NCI-H146 (cell line): ENCODE measurements at regions not wholly inside any gene's neighbourhood (a gene's known extent, or its start where the extent isn't known, plus 50 kb on each side); places are given as distances from the start of the nearest gene placed in this dataset.

ENCODE experiments used
- DNase-seq: peaks from one replicate; lab custom pipeline; 2025; lab: John Stamatoyannopoulos, UW

DNA sequence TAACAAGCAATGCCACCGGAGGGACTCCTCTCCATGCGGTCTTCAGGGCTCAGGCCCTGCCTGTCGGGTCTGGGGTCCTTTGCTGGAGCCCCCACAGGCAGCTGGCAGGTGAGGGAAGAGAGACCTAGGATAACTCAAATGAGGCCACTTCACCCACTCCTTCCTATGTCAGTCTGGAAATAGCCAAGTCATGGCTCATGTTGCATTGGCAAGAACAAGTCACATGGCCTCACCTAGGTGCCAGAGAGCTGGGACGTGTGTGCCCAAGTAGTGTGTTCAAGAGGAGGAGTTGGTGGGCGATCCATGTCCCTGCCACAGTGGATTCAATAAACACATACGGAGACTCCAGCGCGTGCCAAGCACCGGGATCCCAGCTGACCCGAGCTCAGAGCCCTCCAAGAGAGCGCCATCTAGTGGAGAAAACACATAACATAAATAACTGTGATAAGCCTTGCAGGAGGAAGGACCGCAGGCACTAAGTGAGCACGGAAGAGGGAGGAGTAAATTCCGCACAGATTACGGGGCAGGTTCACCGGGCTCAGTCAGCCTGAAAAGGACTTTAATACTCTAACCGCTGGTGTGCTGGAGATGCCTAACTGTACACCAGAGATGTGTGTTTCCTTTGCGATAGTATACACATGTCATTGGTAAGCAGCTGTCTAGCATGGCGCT, 580.8 kb downstream of the CCDC171 start:
- peak; percentile 48 for DNase-seq

DNA sequence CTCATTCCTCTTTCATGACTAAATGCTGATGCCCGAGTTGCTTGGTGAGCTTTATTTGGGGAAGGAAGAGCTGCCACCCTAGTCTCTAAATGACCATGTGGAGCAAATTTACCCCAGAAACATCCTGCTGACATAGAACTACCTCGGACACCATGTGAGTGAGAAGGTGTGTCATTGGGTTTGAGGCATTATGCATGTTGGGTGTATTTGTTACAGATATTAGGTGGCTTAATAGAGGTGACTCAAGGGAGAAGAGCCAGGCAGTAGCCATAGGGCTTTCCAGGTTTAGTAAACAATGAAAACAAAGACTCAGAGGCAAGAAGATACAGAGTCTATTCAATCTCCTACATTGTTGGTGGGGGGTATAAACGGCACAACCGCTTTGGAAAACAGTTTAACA, 581.5 kb downstream of the CCDC171 start:
- no peak for DNase-seq

DNA sequence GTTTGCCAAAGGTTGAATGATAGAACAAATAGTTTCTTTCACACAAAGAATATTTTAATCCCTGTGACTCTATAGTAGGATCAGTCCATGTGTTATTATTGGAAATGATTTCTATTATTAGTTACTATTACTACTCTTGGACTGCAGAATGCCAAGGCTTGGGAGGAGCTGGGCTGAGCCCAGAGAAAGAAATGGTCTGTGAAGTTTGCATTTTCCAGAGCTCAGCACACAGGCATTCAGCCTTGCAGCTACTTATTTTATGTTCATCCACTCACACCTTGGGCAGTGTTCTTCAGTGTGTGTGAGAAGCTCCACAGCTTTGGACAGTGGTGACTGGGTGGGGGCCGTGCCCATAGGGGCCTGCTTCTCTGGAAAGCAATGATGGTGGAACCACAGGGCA, 583.1 kb downstream of the CCDC171 start:
- DNase-seq: no peak

DNA sequence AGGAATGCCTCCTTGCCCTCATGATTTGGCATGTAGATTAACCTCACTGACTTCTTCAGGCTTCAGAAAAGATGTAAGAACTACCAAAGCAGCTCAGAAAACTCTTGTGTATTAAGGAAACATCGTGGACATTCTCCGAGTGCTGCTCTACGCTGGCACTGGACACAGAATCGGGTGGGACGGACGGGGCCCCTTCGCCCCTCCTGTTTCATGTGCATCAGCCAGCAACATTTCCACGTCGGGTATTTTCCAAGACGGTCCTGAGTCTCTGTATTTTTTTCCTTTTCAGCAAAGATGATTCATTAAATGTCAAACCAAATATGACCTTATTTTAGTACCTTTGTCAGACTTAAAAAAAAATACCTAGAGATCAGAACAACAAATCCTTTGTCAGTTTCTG, 583.6 kb downstream of the CCDC171 start:
- no peak for DNase-seq

DNA sequence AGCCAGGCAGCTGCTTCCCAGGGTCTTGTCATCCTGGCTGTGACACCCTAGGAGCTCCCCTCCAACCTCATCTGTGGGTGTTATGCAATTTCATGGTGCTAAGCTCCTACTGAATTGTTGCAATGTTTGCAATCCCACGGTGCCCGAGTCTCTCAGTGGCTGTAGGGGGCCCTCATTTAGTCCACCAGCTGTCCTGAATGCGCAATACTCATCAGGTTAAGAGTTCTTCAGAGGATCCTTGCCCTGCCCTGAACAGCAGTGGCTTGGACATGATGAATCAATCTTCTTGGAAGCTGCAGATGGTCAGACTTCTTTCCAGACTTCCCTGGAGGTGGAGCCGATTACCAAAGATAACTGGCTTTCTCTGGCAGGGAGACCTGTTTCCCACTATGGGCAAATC, 584.1 kb downstream of the CCDC171 start:
- no peak for DNase-seq

DNA sequence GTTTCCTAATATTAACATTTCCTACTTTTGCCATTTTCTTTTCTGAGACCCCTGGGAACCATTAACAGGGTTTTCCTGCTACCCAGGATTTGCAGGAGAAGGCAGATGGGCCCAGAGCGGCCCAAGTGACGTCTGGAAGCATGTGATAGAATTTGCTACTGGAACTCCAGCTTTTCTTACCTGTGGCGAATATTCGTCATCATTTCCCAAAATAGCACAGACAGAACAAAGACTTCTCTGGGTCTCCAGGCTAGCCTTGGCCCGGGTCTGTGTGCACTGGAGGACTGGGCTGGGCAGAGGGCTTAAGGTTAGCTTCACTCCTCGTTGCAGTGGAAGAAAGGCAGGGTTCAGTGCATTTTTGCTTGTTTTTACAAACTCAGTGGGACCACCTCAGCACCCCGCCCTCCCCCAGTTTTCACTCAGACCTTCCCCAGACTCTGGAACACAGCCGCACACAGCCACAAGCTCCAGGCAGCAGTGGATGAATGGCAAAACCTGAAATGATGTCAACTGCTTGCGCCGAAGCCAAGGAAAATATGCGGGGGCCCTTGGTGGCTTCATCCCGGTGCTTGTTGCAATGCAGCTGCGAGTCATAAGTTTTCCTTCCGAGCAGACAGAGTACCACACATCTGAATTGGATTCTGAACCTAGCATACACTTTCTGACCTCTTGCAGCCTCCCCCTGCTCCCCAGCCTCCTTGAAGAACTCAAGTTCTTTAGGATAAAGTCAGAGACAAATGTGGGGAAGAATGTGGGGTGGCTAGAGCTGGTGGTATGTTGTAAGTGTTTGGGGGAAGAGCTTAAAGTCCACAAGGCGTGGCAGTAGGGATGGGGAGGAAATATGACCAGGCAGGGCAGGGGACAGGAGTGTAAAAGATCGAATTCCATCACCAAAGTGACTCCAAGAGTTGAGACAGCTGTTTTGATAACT, 586.0 kb downstream of the CCDC171 start:
- DNase-seq: no peak

DNA sequence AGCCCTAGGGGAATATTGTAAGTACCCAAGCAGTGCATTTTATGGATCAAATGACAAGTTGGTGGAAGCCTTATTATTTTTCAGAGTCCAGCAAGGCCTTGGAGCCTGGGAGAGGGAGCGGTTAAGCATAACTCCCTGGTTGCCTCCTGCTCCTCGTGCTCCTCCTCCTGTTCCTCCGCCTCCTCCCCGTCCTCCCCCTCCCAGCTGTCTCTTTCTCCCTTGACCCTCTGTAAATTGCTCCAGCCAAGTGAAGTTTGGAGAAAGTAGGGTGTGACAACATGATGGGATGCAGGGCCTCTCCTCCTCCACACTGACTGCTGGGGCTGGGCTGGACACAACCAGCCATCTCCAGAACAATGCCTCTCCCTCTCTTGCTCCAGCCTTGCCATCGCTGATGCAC, 586.9 kb downstream of the CCDC171 start:
- no peak for DNase-seq

DNA sequence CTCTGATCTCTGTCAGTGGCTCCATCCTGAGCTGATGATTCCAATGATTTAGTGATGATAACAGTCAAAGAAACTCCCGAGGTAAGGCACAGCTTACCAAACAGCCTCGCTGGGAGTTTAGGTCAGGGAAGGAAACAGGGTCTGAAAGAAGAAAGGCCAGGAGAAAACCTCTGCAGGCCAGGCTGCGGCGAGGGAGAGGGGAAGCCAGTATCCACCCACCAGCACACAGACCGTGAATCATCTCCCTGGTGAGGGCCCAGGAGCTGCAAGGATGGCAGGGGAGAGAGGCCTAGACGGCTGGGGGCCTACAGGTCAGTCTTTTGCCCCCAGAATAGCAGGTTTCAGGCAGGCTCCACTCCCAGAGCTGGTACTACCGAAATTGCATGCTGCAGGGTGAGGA, 590.5 kb downstream of the CCDC171 start:
- DNase-seq: no peak

DNA sequence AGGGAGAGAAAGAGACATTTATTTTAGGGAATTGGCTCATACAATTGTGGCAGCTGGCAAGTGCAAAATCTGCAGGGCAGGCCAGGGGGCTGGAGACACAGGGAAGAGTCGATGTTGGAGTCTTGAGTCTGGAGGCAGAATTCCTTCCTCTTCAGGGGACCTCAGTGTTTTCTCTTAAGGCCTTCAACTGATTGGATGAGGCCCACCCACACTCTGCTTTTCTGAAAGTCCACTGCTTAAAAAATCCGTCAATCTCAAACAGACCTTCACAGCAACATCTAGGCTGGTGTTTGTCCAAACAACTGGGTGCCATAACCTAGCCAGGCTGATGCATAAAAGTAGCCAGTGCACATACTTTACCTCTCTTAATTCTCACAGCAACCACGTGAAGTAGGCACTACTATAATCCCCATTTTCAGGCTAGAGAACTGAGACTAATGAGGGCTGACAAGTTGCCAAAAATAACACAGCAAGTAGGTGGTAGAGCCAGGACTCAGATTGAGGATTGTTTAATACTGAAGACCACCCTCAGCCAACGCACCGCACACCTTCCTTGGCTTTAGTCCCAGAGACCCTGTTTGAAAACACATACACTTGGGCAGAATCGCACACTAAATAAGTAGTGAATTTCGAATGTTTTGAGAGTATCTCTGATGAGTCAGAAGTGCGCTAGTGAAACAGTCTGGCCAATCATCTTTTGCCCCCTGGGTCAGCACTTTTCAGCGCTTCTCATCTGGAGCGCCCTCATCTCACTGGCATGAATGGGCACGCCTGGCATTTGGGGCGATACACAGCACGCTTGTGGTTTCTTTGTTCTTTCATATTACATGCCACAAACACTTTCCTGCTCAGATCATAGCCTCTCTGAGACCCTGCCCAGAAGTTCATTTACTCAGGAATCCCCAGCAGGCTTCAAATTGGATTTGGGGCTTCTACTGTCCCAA, 591.4 kb downstream of the CCDC171 start:
- no peak for DNase-seq

DNA sequence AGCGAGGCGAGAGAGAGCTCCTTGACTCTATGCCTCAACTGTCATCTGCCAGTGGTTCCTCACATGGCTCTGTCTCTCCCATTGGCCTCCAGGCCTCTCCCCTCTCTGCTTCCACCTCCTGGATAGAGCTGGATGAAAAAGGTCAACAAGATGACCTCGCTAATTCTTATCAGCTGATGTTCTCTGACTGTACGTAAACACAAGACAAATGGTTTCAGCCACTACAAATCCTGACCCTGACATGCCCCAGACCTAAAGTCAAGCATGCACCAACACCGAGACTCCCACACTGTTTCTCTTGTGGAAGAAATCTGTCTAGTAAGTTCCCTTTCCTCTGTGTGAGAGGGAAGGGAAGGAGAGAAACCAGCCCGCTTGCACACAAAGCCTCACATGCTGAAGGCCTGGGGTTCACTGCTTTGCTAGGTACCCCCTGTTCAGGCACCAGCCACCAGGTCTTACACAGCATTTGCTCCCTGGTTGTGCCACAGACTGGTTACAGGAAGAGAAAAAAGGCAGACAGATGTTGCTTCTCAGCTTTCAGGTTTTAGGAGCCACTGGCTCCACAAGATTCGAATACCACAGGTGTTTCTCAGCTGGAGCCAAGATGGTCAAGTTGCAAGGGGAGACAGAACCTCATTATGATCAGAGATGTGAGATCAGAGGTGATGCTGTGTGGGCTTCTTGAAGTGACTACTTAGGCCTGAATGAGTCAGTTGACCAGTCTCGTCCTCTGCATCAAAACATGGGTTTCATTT, 592.5 kb downstream of the CCDC171 start:
- no peak for DNase-seq

DNA sequence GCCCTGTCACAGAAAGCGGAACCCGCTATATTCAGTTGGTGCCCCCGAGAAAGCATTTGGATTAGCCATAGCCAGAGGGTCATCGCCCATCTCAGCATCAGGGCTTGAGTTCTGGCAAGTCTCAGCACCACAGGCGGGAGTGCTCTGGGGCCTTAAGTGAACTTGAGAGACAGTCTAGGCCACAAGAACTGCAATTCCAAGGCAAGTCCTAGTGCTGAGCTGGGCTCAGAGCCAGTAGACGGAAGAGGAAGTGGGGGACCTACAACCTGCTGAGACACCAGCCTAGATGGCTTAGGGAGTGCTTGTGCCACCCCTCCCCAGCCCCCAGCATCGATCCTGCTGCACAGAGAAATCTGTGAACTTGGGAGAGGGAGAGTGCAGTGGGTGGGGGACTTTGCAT, 594.9 kb downstream of the CCDC171 start:
- DNase-seq: no peak

DNA sequence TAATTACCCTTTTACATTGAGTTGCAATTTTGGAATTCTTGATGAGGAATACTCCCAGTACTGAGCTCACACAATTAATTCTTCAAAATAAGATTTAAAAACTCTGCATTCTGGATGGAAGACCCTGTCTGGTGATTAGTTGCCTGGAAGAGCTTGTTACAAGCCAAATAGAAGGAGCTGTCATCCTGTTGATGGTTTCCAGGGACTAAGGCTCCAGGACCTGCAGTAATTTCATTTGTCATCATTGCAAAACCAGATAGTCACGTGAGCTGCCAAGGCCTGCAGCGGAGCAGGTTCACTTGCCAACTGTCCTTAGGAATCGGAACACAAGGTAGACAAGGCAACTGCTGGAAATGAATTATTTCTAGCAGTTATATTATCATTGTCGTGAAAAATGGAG, 597.7 kb downstream of the CCDC171 start:
- DNase-seq: no peak

DNA sequence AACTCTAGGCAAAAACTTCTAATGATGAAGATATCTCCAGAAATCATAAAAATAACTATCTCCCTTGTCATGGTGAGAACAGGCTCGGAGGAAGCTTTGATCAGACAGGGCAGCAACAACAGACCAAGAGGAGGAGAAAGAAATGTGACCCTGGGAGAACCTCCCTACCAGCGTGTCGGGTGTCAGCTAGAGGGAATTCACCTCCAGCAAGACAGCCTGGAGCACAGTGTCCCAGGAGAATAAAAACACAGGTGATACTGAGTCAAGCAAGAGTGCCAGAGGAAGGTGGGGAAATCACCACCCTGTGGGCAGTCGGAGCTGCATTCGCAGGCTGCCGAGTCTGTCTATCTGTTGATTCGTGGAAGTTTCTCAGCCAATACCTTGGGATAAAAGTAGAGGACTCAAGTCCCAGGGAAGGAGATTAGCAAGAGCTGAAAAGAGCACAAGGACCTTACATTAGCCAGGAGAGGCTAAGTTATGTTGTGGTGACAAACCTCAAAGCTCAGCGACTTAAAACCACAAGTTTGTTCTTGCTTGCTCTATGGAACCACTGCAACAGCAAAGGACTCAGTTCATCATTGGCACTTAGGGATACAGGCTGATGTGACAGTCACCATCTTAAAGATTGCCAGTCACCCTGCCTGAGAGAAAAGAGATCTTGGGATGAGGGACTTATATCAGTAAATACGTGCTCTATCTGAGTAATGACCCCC, 598.3 kb downstream of the CCDC171 start:
- DNase-seq: no peak

DNA sequence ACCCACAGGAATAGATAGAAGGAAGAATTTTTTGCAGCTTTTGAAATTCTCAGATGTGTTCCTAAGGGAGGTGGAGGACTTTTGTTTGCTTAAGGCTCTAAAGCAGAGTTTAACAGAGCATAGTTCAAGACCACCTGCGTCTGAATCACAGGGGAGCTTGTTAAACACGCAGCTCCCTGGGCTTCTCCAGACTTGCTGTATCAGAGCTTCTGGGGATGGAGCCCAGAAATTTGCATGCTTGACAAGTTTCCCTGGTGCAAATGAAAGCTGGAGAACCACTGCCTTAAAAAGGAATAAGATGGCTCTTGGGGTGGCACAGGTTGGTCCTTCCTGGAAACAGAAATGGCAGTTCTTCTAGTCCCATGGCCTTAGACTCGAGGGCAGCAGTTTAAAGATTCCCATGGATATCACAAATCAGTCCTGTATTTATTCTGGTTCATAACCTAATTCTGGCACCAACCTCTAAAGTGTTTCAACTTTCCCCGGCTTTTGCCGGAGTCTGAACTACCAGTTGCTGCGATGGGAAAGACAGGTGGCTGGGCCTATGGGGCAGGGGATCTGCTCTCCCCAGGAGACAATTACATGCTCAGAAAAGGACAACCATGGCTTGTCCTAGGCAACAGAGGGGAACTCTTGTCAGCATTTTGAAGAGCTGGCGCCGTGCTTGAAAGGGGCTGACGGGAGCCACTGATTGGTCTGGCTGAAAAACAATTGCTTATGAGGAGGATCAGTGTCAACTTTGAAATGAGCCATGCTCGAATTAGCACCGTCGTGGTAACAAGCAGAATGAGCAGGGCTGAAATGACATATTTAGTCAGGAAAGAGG, 599.6 kb downstream of the CCDC171 start:
- DNase-seq: no peak

DNA sequence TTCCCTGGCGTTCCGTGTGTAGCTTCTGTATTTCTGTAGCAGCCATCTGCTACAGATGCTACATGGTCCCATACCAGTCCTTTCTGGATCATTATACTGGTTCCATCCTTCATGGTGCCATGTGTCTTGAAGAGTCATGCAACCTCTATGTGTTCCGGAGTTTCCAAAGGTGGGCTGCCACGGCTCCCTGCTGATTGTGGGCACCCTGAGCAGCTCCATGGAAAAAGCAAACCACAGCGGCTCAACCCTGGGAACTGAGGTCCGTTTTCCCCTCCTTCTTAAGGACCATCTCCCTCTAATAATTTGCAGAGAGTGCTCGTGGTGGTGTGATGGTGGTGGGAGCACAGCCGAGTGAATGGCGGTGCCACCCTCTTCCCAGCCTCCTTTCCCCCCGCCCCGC, 600.4 kb downstream of the CCDC171 start:
- no peak for DNase-seq

DNA sequence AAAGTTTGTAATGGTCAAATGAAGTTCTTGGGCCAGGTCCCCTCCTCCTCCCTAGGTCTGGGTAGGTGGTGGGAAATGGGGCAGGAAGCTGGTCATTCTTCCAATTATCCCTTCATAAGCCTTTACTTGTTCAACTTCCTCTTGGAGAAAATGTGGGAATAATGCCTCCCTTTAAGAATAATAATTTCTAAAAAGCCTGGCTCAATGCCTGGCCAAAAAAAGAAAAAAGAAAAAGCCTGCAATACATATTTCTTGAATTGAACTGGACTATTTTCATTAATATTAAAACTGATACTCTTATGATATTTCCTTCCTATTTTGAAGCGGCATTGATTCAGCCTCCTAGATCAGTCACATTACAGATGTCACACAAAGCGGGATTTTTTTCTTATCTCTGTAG, 600.9 kb downstream of the CCDC171 start:
- no peak for DNase-seq

DNA sequence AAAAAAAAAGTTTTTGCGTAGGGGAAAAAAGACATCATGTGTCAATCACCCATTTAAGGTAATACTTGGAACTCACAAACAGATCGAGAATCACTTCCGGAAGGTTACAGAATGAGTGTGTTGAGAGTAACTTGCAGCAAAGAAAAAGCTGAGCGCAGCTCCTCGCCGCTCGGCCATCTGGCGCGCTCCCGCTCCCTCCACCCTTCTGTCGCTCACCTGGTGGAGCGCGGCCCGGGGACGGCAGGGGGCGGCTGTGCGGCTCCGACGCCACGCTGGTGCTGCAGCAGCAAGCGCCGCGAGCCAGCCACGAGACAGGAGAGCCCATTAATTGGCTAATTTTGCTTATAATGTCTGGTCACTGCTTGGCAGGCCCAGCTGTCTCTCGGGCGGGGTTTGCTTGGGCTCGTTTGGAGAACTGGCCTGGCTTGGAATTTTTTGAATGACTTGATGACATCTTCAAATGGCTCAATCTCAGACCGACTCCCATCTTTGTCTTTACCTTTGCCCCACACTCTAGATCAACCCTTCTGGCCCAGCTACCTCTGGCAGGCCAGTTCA, 601.8 kb downstream of the CCDC171 start:
- no peak for DNase-seq

DNA sequence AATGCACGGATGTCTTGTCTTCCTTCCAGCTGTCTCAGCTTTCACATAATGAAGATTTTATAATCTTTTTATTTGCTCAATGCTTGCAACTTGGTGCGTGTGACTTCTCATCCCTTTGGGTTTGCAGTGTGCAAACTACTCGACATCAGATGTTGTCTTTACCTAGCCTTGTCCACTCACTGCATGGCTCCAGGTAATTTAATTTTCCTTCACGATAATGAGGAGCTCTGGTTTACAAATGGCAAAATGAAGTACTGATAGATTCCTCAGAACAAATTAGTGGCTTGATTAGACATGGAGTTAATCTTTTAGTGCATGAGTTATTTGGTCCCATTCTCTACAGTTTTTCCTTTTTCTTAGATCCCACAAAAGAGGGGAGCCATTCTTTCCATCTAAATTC, 603.0 kb downstream of the CCDC171 start:
- no peak for DNase-seq

DNA sequence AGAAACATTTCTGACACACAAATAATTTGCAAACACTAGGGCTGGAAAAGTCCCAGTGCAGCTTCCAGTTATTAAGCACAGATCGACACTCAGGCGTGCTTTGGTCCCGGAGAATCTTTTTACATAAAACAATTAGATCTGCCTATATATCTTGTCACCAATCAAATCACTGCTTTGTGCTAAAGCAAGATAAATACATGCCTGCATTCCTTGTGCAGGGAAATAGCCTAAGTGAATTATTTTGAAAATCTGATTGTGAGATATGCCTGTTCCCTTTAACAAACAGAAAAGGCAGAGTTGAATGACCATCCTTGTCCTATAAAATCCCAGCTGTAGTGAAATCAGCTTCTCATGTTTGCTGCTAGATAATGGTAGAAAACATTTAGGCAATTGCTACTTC, 604.4 kb downstream of the CCDC171 start:
- DNase-seq: no peak

DNA sequence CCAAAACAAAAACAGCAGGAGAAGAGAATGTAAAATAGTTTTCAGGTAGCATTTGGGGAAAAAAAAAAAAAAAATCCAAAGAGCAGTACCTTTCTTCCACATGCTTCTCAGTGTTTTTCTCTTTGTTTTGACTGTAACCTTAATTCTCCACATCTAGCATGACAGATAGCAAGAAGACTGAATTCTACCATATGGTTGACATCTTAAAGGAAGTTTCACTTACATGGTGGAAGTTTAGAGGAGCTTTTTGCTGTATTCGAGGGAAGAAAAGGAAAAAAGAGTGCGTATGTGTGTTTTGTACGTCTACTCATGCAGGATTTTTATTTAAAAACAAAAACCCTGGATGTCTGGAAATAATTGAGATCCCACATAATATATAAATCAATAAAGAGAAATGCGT, 604.8 kb downstream of the CCDC171 start:
- no peak for DNase-seq
